ENCODE measurements at regions not wholly inside any gene's neighbourhood (a gene's known extent, or its start where the extent isn't known, plus 50 kb on each side); places are given as distances from the start of the nearest gene placed in this dataset.

- TF ChIP-seq EZH2 (IDR thresholded peaks at IDR 0.05) (no peak), POLR2AphosphoS5 (IDR thresholded peaks at IDR 0.05; ENCODE audit: borderline replicate concordance, low read depth, low read length) (no peak)
Measured at GRCh38 chr7:155365146-155365874, 67.6 kb downstream of the INSIG1 start.
